H9 (cell line): ENCODE measurements at regions not wholly inside any gene's neighbourhood (a gene's known extent, or its start where the extent isn't known, plus 50 kb on each side); places are given as distances from the start of the nearest gene placed in this dataset.

Experiments used
- DNase-seq: peaks from one replicate; pipeline ENCODE4 v3.0.0-alpha.2; 2017
- H2AFZ ChIP-seq: one replicate; pipeline ENCODE4 v1.6.1; 2013; ENCODE audit warnings: mild to moderate bottlenecking, low read length, control low read depth, moderate library complexity
- H2AK5ac ChIP-seq: 2 replicates; pipeline ENCODE4 v1.6.1; 2013; ENCODE audit warnings: low read length, control low read depth, mixed read lengths; ENCODE audit not compliant: insufficient read length
- H2BK120ac ChIP-seq: one replicate; pipeline ENCODE4 v1.6.1; 2013; ENCODE audit warnings: low read depth, mild to moderate bottlenecking, low read length, control low read depth, inconsistent platforms; ENCODE audit not compliant: poor library complexity, severe bottlenecking
- H2BK12ac ChIP-seq: 2 replicates; pipeline ENCODE4 v1.6.1; 2013; ENCODE audit warnings: low read length, control low read depth, mixed read lengths, low read depth; ENCODE audit not compliant: insufficient read length
- H2BK15ac ChIP-seq: 2 replicates; pipeline ENCODE4 v1.6.1; 2013; ENCODE audit warnings: low read depth, low read length, control low read depth
- H2BK20ac ChIP-seq: one replicate; pipeline ENCODE4 v1.6.1; 2013; ENCODE audit warnings: low read depth, mild to moderate bottlenecking, low read length, control low read depth, inconsistent platforms; ENCODE audit not compliant: poor library complexity, severe bottlenecking
- H2BK5ac ChIP-seq: 2 replicates; pipeline ENCODE4 v1.6.1; 2013; ENCODE audit warnings: low read length, control low read depth, mixed read lengths; ENCODE audit not compliant: insufficient read length
- H3K14ac ChIP-seq: 2 replicates; pipeline ENCODE4 v1.6.1; 2013; ENCODE audit warnings: low read length, control low read depth; ENCODE audit not compliant: insufficient read depth
- H3K18ac ChIP-seq: 2 replicates; pipeline ENCODE4 v1.6.1; 2013; ENCODE audit warnings: low read depth, mild to moderate bottlenecking, mixed read lengths, low read length, control low read depth; ENCODE audit not compliant: insufficient read length
- H3K23ac ChIP-seq: 2 replicates; pipeline ENCODE4 v1.6.1; 2013; ENCODE audit warnings: low read length, control low read depth, mixed read lengths, low read depth; ENCODE audit not compliant: insufficient read length
- H3K23me2 ChIP-seq: 2 replicates; pipeline ENCODE4 v1.6.1; 2013; ENCODE audit warnings: low read depth, mild to moderate bottlenecking, mixed read lengths, low read length, control low read depth; ENCODE audit not compliant: insufficient read length, poor library complexity, severe bottlenecking
- H3K27ac ChIP-seq: 2 replicates; pipeline ENCODE4 v1.5.1; 2013; ENCODE audit warnings: low read length, control low read depth, mixed read lengths, low read depth; ENCODE audit not compliant: insufficient read length
- H3K27me3 ChIP-seq: 2 replicates; pipeline ENCODE4 v1.6.1; 2013; ENCODE audit warnings: low read length, control low read depth, inconsistent platforms; ENCODE audit not compliant: insufficient read depth
- H3K4ac ChIP-seq: 2 replicates; pipeline ENCODE4 v1.6.1; 2013; ENCODE audit warnings: low read depth, mild to moderate bottlenecking, control low read depth, inconsistent platforms, low read length, moderate library complexity
- H3K4me1 ChIP-seq: 2 replicates; pipeline ENCODE4 v1.6.1; 2013; ENCODE audit warnings: low read length, control low read depth, inconsistent platforms; ENCODE audit not compliant: insufficient read depth
- H3K4me2 ChIP-seq: 2 replicates; pipeline ENCODE4 v1.6.1; 2013; ENCODE audit warnings: low read length, control low read depth, mixed read lengths; ENCODE audit not compliant: insufficient read length, insufficient read depth
- H3K56ac ChIP-seq: 2 replicates; pipeline ENCODE4 v1.6.1; 2013; ENCODE audit warnings: low read depth, mild to moderate bottlenecking, mixed read lengths, low read length, control low read depth; ENCODE audit not compliant: insufficient read length
- H3K79me1 ChIP-seq: 2 replicates; pipeline ENCODE4 v1.6.1; 2013; ENCODE audit warnings: low read depth, mild to moderate bottlenecking, moderate library complexity, low read length, control low read depth, inconsistent platforms; ENCODE audit not compliant: insufficient read depth, poor library complexity, severe bottlenecking
- H3K79me2 ChIP-seq: 2 replicates; pipeline ENCODE4 v1.6.1; 2013; ENCODE audit warnings: low read length, control low read depth, inconsistent platforms; ENCODE audit not compliant: insufficient read depth
- H3K9ac ChIP-seq: 2 replicates; pipeline ENCODE4 v1.6.1; 2013; ENCODE audit warnings: low read length, control low read depth, mixed read lengths; ENCODE audit not compliant: insufficient read length; ENCODE audit errors: extremely low read depth
- H3K9me3 ChIP-seq: one replicate; pipeline ENCODE4 v1.6.1; 2013; ENCODE audit warnings: low read depth, low read length, inconsistent platforms; ENCODE audit not compliant: control insufficient read depth
- H3T11ph ChIP-seq: one replicate; pipeline ENCODE4 v1.6.1; 2013; ENCODE audit warnings: mild to moderate bottlenecking, low read length, control low read depth, inconsistent platforms
- H4K20me1 ChIP-seq: one replicate; pipeline ENCODE4 v1.6.1; 2013; ENCODE audit not compliant: control insufficient read depth, insufficient read length, insufficient read depth
- H4K5ac ChIP-seq: 2 replicates; pipeline ENCODE4 v1.6.1; 2013; ENCODE audit warnings: low read depth, mild to moderate bottlenecking, mixed read lengths, low read length, control low read depth; ENCODE audit not compliant: insufficient read length
- H4K8ac ChIP-seq: replicated peaks from 2 replicates; pipeline ENCODE4 v1.6.1; 2013; ENCODE audit warnings: low read length, control low read depth, mixed read lengths, low read depth; ENCODE audit not compliant: insufficient read length
- H4K91ac ChIP-seq: 2 replicates; pipeline ENCODE4 v1.6.1; 2013; ENCODE audit warnings: low read depth, mild to moderate bottlenecking, moderate library complexity, mixed read lengths, low read length, control low read depth; ENCODE audit not compliant: insufficient read length
- H3K27ac Mint-ChIP-seq, 3 experiments: 2 replicates in 2 of 3; 3 replicates in 1 of 3; pipeline ENCODE4 v1.8.0; 2020 to 2021; ENCODE audit warnings: mixed read lengths in 3 of 3, mild to moderate bottlenecking in 1 of 3, moderate library complexity in 1 of 3
- H3K27me3 Mint-ChIP-seq: 2 replicates; pipeline ENCODE4 v1.8.0; 2021; ENCODE audit warnings: low read depth, mild to moderate bottlenecking, moderate library complexity, mixed read lengths
- H3K36me3 Mint-ChIP-seq, 3 experiments: 2 replicates in 2 of 3; 3 replicates in 1 of 3; pipeline ENCODE4 v1.8.0; 2020 to 2021; ENCODE audit warnings: low read depth in 3 of 3, mixed read lengths in 3 of 3; ENCODE audit not compliant: insufficient read depth in 1 of 3
- H3K4me1 Mint-ChIP-seq, 2 experiments: 2 replicates each; pipeline ENCODE4 v1.8.0; 2020; ENCODE audit warnings: mixed read lengths in 2 of 2
- H3K4me3 Mint-ChIP-seq, 2 experiments: 2 replicates in 1 of 2; 3 replicates in 1 of 2; pipeline ENCODE4 v1.8.0; 2020 to 2021; ENCODE audit warnings: mild to moderate bottlenecking in 2 of 2, mixed read lengths in 2 of 2, moderate library complexity in 1 of 2
- H3K9me3 Mint-ChIP-seq, 2 experiments: 2 replicates in 1 of 2; 3 replicates in 1 of 2; pipeline ENCODE4 v1.8.0; 2020; ENCODE audit warnings: mild to moderate bottlenecking in 2 of 2, mixed read lengths in 2 of 2, moderate library complexity in 1 of 2
- CTCF ChIP-seq: fragments of 200-600 bp; sonication (generic); conservative IDR thresholded peaks from 3 replicates; pipeline ENCODE4 v1.8.0; 2021; ENCODE audit warnings: antibody characterized with exemption, mild to moderate bottlenecking
- WGBS: extraction: QIAGEN DNeasy Blood & Tissue Kit; methylation state at CpG from one replicate; pipeline ENCODE4 v1.1.7; 2013; ENCODE audit warnings: missing lambda C conversion rate, low lambda C conversion rate, mixed read lengths; ENCODE audit not compliant: insufficient read length; ENCODE audit errors: extremely low coverage; 5-methylcytosine and 5-hydroxymethylcytosine counted together

GRCh38 chr14:31937730-31938346 lies 139.3 kb upstream of the ARHGAP5 start:
- Mint-ChIP-seq H3K27ac (no peak overlapping the region), H3K4me3 (no peak overlapping the region)
- WGBS = no CpG with 5 or more reads among the region's 3 CpGs

More at GRCh38 chr14:31937730-31938346, 139.3 kb upstream of the ARHGAP5 start:
- H2BK15ac ChIP-seq = no peak overlapping the region
- H3K18ac ChIP-seq = no peak overlapping the region
- no peaks in the 10 kb centered on the region for H4K20me1 ChIP-seq
- H3K4ac ChIP-seq = no peak overlapping the region
- no peak overlapping the region for H4K5ac ChIP-seq
- TF ChIP-seq CTCF = no peak
- H3K27ac ChIP-seq = no peak overlapping the region
- H3K4me1 Mint-ChIP-seq = peaks cover 31 to 34% of the 10 kb centered on the region in 2 experiments
- H3K9ac ChIP-seq = no peak overlapping the region
- H3K79me2 ChIP-seq = no peaks in the 10 kb centered on the region
- no peak overlapping the region for H3K23ac ChIP-seq
- H3K27me3 Mint-ChIP-seq = peaks cover under 1% of the 10 kb centered on the region
- no peak overlapping the region for H3K4me2 ChIP-seq
- no peak overlapping the region for H2BK12ac ChIP-seq
- no peak overlapping the region for H4K91ac ChIP-seq
- no peak for DNase-seq
- no peak overlapping the region for H3K56ac ChIP-seq
- H2AK5ac ChIP-seq = no peak overlapping the region
- H2BK120ac ChIP-seq = no peak overlapping the region
- H3K27me3 ChIP-seq = peaks cover 5% of the 10 kb centered on the region; the same call in 1 of the 2 replicates
- no peak overlapping the region for H3T11ph ChIP-seq
- H3K14ac ChIP-seq = no peak overlapping the region
- H2BK5ac ChIP-seq = no peak overlapping the region
- H3K79me1 ChIP-seq = no peaks in the 10 kb centered on the region
- no peak overlapping the region for H2BK20ac ChIP-seq
- H3K36me3 Mint-ChIP-seq = no peaks in the 10 kb centered on the region; a peak in 1 of 7 replicates
- peaks cover 8% of the 10 kb centered on the region for H3K4me1 ChIP-seq
- H3K23me2 ChIP-seq = no peaks in the 10 kb centered on the region
- H3K9me3 ChIP-seq = no peaks in the 10 kb centered on the region
- H3K9me3 Mint-ChIP-seq = no peaks in the 10 kb centered on the region
- no peak overlapping the region for H2AFZ ChIP-seq
- no peak overlapping the region for H4K8ac ChIP-seq
